H1 (cell line): ENCODE measurements at regions not wholly inside any gene's neighbourhood (a gene's known extent, or its start where the extent isn't known, plus 50 kb on each side); places are given as distances from the start of the nearest gene placed in this dataset.

ENCODE experiments used
- CTCF ChIA-PET: fragments of 300-600 bp; sonication (Branson Sonifier 250); formaldehyde crosslinking; loops from one replicate; lab custom pipeline; 2021; ENCODE audit not compliant: partially characterized antibody; lab: Charles Lee
- POLR2A ChIA-PET: fragments of 300-600 bp; sonication (Branson Sonifier 250); formaldehyde crosslinking; loops from one replicate; lab custom pipeline; 2021; ENCODE audit warnings: inconsistent platforms; ENCODE audit not compliant: partially characterized antibody; lab: Charles Lee
- DNase-seq, 2 experiments: peaks; one replicate each; pipeline versions ENCODE4 v3.0.0 to v3.0.0-alpha.2; 2010 to 2022; ENCODE audit warnings: low spot score in 2 of 2, low read depth in 1 of 2, mixed read lengths in 1 of 2
- FAIRE-seq: peaks from 2 replicates; lab custom pipeline; 2011; peaks lifted over from hg19 to GRCh38; lab: Jason Lieb, UNC
- H2AFZ ChIP-seq: 2 replicates; pipeline ENCODE4 v1.8.1; 2012; ENCODE audit warnings: low read length, inconsistent platforms
- H2AK5ac ChIP-seq: 2 replicates; pipeline ENCODE4 v1.6.1; 2013; ENCODE audit warnings: low read depth, low read length
- H2BK120ac ChIP-seq: replicated peaks from 2 replicates; pipeline ENCODE3; 2013; ENCODE audit warnings: low read depth, low read length, inconsistent platforms
- H2BK12ac ChIP-seq: 2 replicates; pipeline ENCODE4 v1.6.1; 2013; ENCODE audit warnings: low read depth, low read length
- H2BK15ac ChIP-seq: 2 replicates; pipeline ENCODE4 v1.6.1; 2013; ENCODE audit warnings: low read length
- H2BK20ac ChIP-seq: 2 replicates; pipeline ENCODE4 v1.6.1; 2013; ENCODE audit warnings: low read length
- H2BK5ac ChIP-seq: 2 replicates; pipeline ENCODE4 v1.6.1; 2013; ENCODE audit warnings: low read depth, low read length
- H3K14ac ChIP-seq: 2 replicates; pipeline ENCODE4 v1.6.1; 2013; ENCODE audit warnings: inconsistent platforms; ENCODE audit not compliant: insufficient read length
- H3K18ac ChIP-seq: 2 replicates; pipeline ENCODE4 v1.6.1; 2013; ENCODE audit warnings: low read length; ENCODE audit errors: extremely low read depth
- H3K23ac ChIP-seq: 2 replicates; pipeline ENCODE4 v1.6.1; 2013; ENCODE audit warnings: inconsistent platforms; ENCODE audit not compliant: insufficient read length
- H3K23me2 ChIP-seq: 2 replicates; pipeline ENCODE4 v1.6.1; 2013; ENCODE audit warnings: low read depth, low read length
- H3K27ac ChIP-seq: 2 replicates; pipeline ENCODE4 v1.6.1; 2011; ENCODE audit warnings: low read depth, low read length, inconsistent platforms
- H3K27me3 ChIP-seq, 4 experiments: replicated peaks in 1 of 4; 1 replicate in 1 of 4; 2 replicates in 3 of 4; pipeline versions ENCODE4 v1.6.1 to v1.8.1; 2011 to 2013; ENCODE audit warnings: low read length in 3 of 4, mild to moderate bottlenecking in 3 of 4, inconsistent platforms in 2 of 4, mixed read lengths in 2 of 4, moderate library complexity in 1 of 4; ENCODE audit not compliant: control insufficient read depth in 3 of 4, insufficient read depth in 3 of 4; ENCODE audit errors: extremely low read depth in 1 of 4
- H3K36me3 ChIP-seq, 4 experiments: 2 replicates each; pipeline versions ENCODE4 v1.6.1 to v1.8.1; 2011 to 2013; ENCODE audit warnings: mild to moderate bottlenecking in 4 of 4, low read length in 3 of 4, moderate library complexity in 2 of 4, control low read depth in 1 of 4, inconsistent platforms in 1 of 4; ENCODE audit not compliant: insufficient read depth in 4 of 4, control insufficient read depth in 2 of 4
- H3K4ac ChIP-seq: replicated peaks from 2 replicates; pipeline ENCODE3; 2013; ENCODE audit warnings: low read length, low read depth, mixed read lengths, inconsistent platforms; ENCODE audit not compliant: insufficient read length
- H3K4me1 ChIP-seq, 4 experiments: replicated peaks in 1 of 4; 1 replicate in 1 of 4; 2 replicates in 3 of 4; pipeline versions ENCODE4 v1.6.1 to v1.8.1; 2011 to 2013; ENCODE audit warnings: low read length in 3 of 4, inconsistent platforms in 2 of 4, mixed read lengths in 1 of 4; ENCODE audit not compliant: insufficient read depth in 4 of 4, control insufficient read depth in 3 of 4
- H3K4me2 ChIP-seq, 2 experiments: 2 replicates each; pipeline versions ENCODE4 v1.6.1 to v1.8.1; 2011 to 2013; ENCODE audit warnings: low read depth in 2 of 2, low read length in 2 of 2, control low read depth in 1 of 2, inconsistent platforms in 1 of 2, mild to moderate bottlenecking in 1 of 2; ENCODE audit not compliant: insufficient read depth in 1 of 2
- H3K4me3 ChIP-seq, 4 experiments: fragments of 200-600, 300-600 bp in 1 of 4; sonication (generic), shearing (Covaris generic), sonication (Bioruptor Twin) in 1 of 4; 2 replicates each; pipeline versions ENCODE4 v1.5.1 to v1.8.1; 2011 to 2016; ENCODE audit warnings: low read length in 4 of 4, low read depth in 3 of 4, control low read depth in 2 of 4, inconsistent platforms in 2 of 4, mild to moderate bottlenecking in 2 of 4, mixed read lengths in 1 of 4, moderate library complexity in 1 of 4; ENCODE audit not compliant: insufficient read depth in 2 of 4; ENCODE audit errors: extremely low read depth in 1 of 4
- H3K56ac ChIP-seq: replicated peaks from 2 replicates; pipeline ENCODE3; 2013; ENCODE audit warnings: low read depth, mild to moderate bottlenecking, mixed read lengths, low read length, inconsistent platforms; ENCODE audit not compliant: insufficient read length
- H3K79me1 ChIP-seq: 2 replicates; pipeline ENCODE4 v1.6.1; 2013; ENCODE audit warnings: low read depth, low read length, control low read depth
- H3K79me2 ChIP-seq, 2 experiments: 2 replicates each; pipeline versions ENCODE4 v1.6.1 to v1.8.1; 2012 to 2013; ENCODE audit warnings: low read length in 2 of 2, mild to moderate bottlenecking in 2 of 2, inconsistent platforms in 1 of 2; ENCODE audit not compliant: insufficient read depth in 2 of 2, control insufficient read depth in 1 of 2
- H3K9ac ChIP-seq, 4 experiments: replicated peaks in 1 of 4; 1 replicate in 1 of 4; 2 replicates in 3 of 4; pipeline versions ENCODE4 v1.6.1 to v1.8.1; 2011 to 2013; ENCODE audit warnings: low read depth in 3 of 4, low read length in 3 of 4, control low read depth in 2 of 4, mild to moderate bottlenecking in 2 of 4, moderate library complexity in 2 of 4, inconsistent platforms in 1 of 4; ENCODE audit errors: extremely low read depth in 1 of 4
- H3K9me3 ChIP-seq, 2 experiments: 2 replicates each; pipeline versions ENCODE4 v1.6.1 to v1.8.1; 2012 to 2013; ENCODE audit warnings: mild to moderate bottlenecking in 2 of 2, moderate library complexity in 2 of 2, control low read depth in 1 of 2, inconsistent platforms in 1 of 2, low read depth in 1 of 2, low read length in 1 of 2, mixed read lengths in 1 of 2; ENCODE audit not compliant: insufficient read depth in 2 of 2
- H4K20me1 ChIP-seq, 2 experiments: replicated peaks in 1 of 2; 2 replicates each; pipeline versions ENCODE3 to v1.8.1; 2011 to 2013; ENCODE audit warnings: inconsistent platforms in 2 of 2, low read length in 2 of 2, mild to moderate bottlenecking in 1 of 2; ENCODE audit not compliant: insufficient read depth in 2 of 2, control insufficient read depth in 1 of 2
- H4K5ac ChIP-seq: 2 replicates; pipeline ENCODE4 v1.6.1; 2013; ENCODE audit warnings: low read length, low read depth, mixed read lengths, inconsistent platforms; ENCODE audit not compliant: insufficient read length
- H4K8ac ChIP-seq: 2 replicates; pipeline ENCODE4 v1.8.0; 2013; ENCODE audit warnings: mild to moderate bottlenecking, moderate library complexity, low read length, inconsistent platforms; ENCODE audit not compliant: insufficient read depth; ENCODE audit errors: extremely low read depth
- H4K91ac ChIP-seq: replicated peaks from 2 replicates; pipeline ENCODE3; 2013; ENCODE audit warnings: low read length, mixed read lengths, inconsistent platforms; ENCODE audit not compliant: insufficient read length
- NANOG ChIP-seq: IDR thresholded peaks from 2 replicates; pipeline ENCODE4 v1.6.1; 2011; ENCODE audit warnings: low read length, low read depth, mild to moderate bottlenecking, inconsistent platforms; ENCODE audit not compliant: insufficient read depth, poor library complexity, severe bottlenecking
- RAD21 ChIP-seq, 2 experiments: IDR thresholded peaks in 1 of 2; conservative IDR thresholded peaks in 1 of 2; 2 replicates each; pipeline ENCODE4 v1.6.1; 2011; ENCODE audit warnings: low read depth in 2 of 2, low read length in 2 of 2, improper control_type of control experiment in 1 of 2, inconsistent platforms in 1 of 2, mild to moderate bottlenecking in 1 of 2, moderate library complexity in 1 of 2
- SIN3A ChIP-seq, 2 experiments: IDR thresholded peaks in 1 of 2; conservative IDR thresholded peaks in 1 of 2; 2 replicates each; pipeline ENCODE4 v1.6.1; 2011 to 2012; ENCODE audit warnings: low read length in 2 of 2, improper control_type of control experiment in 1 of 2, low read depth in 1 of 2, mild to moderate bottlenecking in 1 of 2
- WGBS, 2 experiments: shearing (Covaris generic) in 1 of 2; methylation state at CpG; one replicate each; pipeline versions ENCODE4 v1.1.6 to v1.1.7; 2013 to 2015; ENCODE audit warnings: low lambda C conversion rate in 2 of 2, mixed read lengths in 2 of 2, inconsistent platforms in 1 of 2, low coverage in 1 of 2, missing lambda C conversion rate in 1 of 2; ENCODE audit not compliant: insufficient replicate concordance in 2 of 2, insufficient coverage in 1 of 2, insufficient read length in 1 of 2; ENCODE audit errors: extremely low coverage in 1 of 2, missing lambda C conversion rate in 1 of 2; 5-methylcytosine and 5-hydroxymethylcytosine counted together

DNA sequence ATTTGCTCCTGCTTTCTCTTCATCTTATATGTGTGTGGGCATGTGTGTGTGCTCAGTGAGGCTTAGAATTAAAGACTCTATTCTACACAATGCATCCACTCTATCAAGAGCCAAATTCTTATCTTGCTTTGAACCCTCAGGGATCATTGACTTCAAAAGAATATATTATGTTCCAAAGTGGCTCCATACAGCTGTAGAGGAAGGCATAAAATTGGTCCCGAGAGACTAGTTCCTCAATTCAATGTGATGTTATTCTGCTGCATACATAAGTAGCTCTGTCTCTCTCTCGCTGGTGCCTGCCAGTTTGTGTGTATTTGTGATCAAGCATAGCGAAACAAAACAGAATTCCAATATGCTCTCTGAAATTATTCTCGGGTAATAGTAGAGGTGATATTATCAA is 997.9 kb upstream of the POT1 start:
- Histone ChIP-seq H2AFZ (no peak overlapping the region), H3K27me3 (no peaks in the 10 kb centered on the region), H2BK12ac (no peak overlapping the region), H4K8ac (no peak overlapping the region), H3K27ac (no peak overlapping the region), H2BK5ac (no peak overlapping the region), H2AK5ac (no peak overlapping the region), H3K4me1 (peaks cover 0 to 6% (median 0%) of the 10 kb centered on the region in 4 experiments; a peak in 1 of 7 replicates), H4K5ac (no peak overlapping the region), H3K9me3 (no peaks in the 10 kb centered on the region), H4K20me1 (no peaks in the 10 kb centered on the region), H3K23me2 (no peaks in the 10 kb centered on the region), H3K56ac (no peak overlapping the region), H3K4me3 (no peak overlapping the region), H3K23ac (no peak overlapping the region), H2BK120ac (no peak overlapping the region), H4K91ac (no peak overlapping the region), H3K79me2 (no peaks in the 10 kb centered on the region), H3K36me3 (no peaks in the 10 kb centered on the region), H3K4me2 (no peak overlapping the region), H2BK15ac (no peak overlapping the region), H3K18ac (no peak overlapping the region)
- DNase-seq: no peak
- peak; percentile 28 for FAIRE-seq
- ChIA-PET POLR2A (no interaction called here), CTCF (no interaction called here)
- 77% methylated on average over 4 of the region's 4 CpGs; no CpG with 5 or more reads in 1 of the 2 experiments for WGBS, 2 experiments
- TF ChIP-seq NANOG: no peak
- no peak for TF ChIP-seq SIN3A (conservative IDR thresholded peaks at IDR 0.05 in 1 of 2, IDR thresholded peaks at IDR 0.05 in 1 of 2; ENCODE audit: low read depth in 1 of 2, low read length in 2 of 2)
- no peak for TF ChIP-seq RAD21 (IDR thresholded peaks at IDR 0.05 in 1 of 2, conservative IDR thresholded peaks at IDR 0.05 in 1 of 2; ENCODE audit: low read depth in 2 of 2, low read length in 2 of 2)
- TF ChIP-seq, all 59 proteins: peak for 0
- no peak overlapping the region for H3K4ac ChIP-seq
- no peak overlapping the region for H3K14ac ChIP-seq
- H3K79me1 ChIP-seq: no peaks in the 10 kb centered on the region
- no peak overlapping the region for H2BK20ac ChIP-seq
- H3K9ac ChIP-seq: no peak overlapping the region
